HUES48 (cell line): ENCODE measurements at regions not wholly inside any gene's neighbourhood (a gene's known extent, or its start where the extent isn't known, plus 50 kb on each side); places are given as distances from the start of the nearest gene placed in this dataset.
"Not testable (repeated sequence)": the region's sequence is repeated elsewhere in the genome, so short reads cannot be mapped to it uniquely, and the experiment has no call there.

ENCODE experiments used
- H3K27ac ChIP-seq: one replicate; pipeline ENCODE4 v1.7.0; 2013; ENCODE audit warnings: low read depth, low read length, inconsistent platforms
- H3K27me3 ChIP-seq: 2 replicates; pipeline ENCODE4 v1.6.1; 2013; ENCODE audit warnings: mild to moderate bottlenecking, low read length; ENCODE audit not compliant: control insufficient read depth, insufficient read depth
- H3K36me3 ChIP-seq: 2 replicates; pipeline ENCODE4 v1.6.1; 2013; ENCODE audit warnings: low read length; ENCODE audit not compliant: control insufficient read depth, insufficient read depth
- H3K4me1 ChIP-seq: 2 replicates; pipeline ENCODE4 v1.6.1; 2013; ENCODE audit warnings: mild to moderate bottlenecking, low read length; ENCODE audit not compliant: control insufficient read depth, insufficient read depth
- H3K4me3 ChIP-seq: 2 replicates; pipeline ENCODE4 v1.5.1; 2013; ENCODE audit warnings: mild to moderate bottlenecking, low read depth, low read length
- H3K9ac ChIP-seq: 2 replicates; pipeline ENCODE4 v1.6.1; 2013; ENCODE audit warnings: mild to moderate bottlenecking, low read depth, low read length, moderate library complexity
- H3K9me3 ChIP-seq: 2 replicates; pipeline ENCODE4 v1.6.1; 2013; ENCODE audit warnings: low read length; ENCODE audit not compliant: control insufficient read depth, insufficient read depth

- Histone ChIP-seq H3K36me3 (no peaks in the 10 kb centered on the region), H3K9me3 (peaks cover 12% of the 10 kb centered on the region), H3K4me1 (no peaks in the 10 kb centered on the region), H3K9ac (no peak overlapping the region), H3K4me3 (no peak overlapping the region), H3K27me3 (no peaks in the 10 kb centered on the region), H3K27ac (no peak overlapping the region)
These were observed 52.6 kb upstream of the ICA1 start for GRCh38 chr7:8314566-8314965.

GRCh38 chr7:8319115-8319514, 57.1 kb upstream of the ICA1 start:
- H3K9me3 ChIP-seq: peaks cover 8% of the 10 kb centered on the region; the same call in 1 of the 2 replicates
- H3K4me1 ChIP-seq: no peaks in the 10 kb centered on the region
- no peaks in the 10 kb centered on the region for H3K27me3 ChIP-seq
- H3K4me3 ChIP-seq: no peak overlapping the region
- no peak overlapping the region for H3K27ac ChIP-seq
- no peaks in the 10 kb centered on the region for H3K36me3 ChIP-seq
- no peak overlapping the region for H3K9ac ChIP-seq

GRCh38 chr7:8320174-8320573, 58.2 kb upstream of the ICA1 start:
- Histone ChIP-seq H3K27me3 (no peaks in the 10 kb centered on the region), H3K4me3 (no peak overlapping the region), H3K9me3 (peaks cover 8% of the 10 kb centered on the region; the same call in 1 of the 2 replicates), H3K9ac (no peak overlapping the region), H3K36me3 (no peaks in the 10 kb centered on the region), H3K27ac (no peak overlapping the region), H3K4me1 (no peaks in the 10 kb centered on the region)

- Histone ChIP-seq H3K27me3 (no peaks in the 10 kb centered on the region), H3K36me3 (no peaks in the 10 kb centered on the region), H3K27ac (no peak overlapping the region)
These were observed 59.3 kb upstream of the ICA1 start for GRCh38 chr7:8321312-8321711.

GRCh38 chr7:8322667-8323066, 60.7 kb upstream of the ICA1 start:
- H3K36me3 ChIP-seq: no peaks in the 10 kb centered on the region
- H3K27ac ChIP-seq: no peak overlapping the region
- H3K4me3 ChIP-seq: no peak overlapping the region
- peaks cover 8% of the 10 kb centered on the region; the same call in 1 of the 2 replicates for H3K9me3 ChIP-seq
- H3K9ac ChIP-seq: no peak overlapping the region
- H3K27me3 ChIP-seq: no peaks in the 10 kb centered on the region
- H3K4me1 ChIP-seq: no peaks in the 10 kb centered on the region

More at GRCh38 chr7:8321312-8321711, 59.3 kb upstream of the ICA1 start:
- H3K4me3 ChIP-seq: no peak overlapping the region
- H3K9ac ChIP-seq: no peak overlapping the region
- H3K9me3 ChIP-seq: peaks cover 8% of the 10 kb centered on the region; the same call in 1 of the 2 replicates
- H3K4me1 ChIP-seq: no peaks in the 10 kb centered on the region

- H3K4me1 ChIP-seq: no peaks in the 10 kb centered on the region
- no peaks in the 10 kb centered on the region for H3K27me3 ChIP-seq
- H3K4me3 ChIP-seq: no peak overlapping the region
- H3K9me3 ChIP-seq: no peaks in the 10 kb centered on the region
- H3K27ac ChIP-seq: no peak overlapping the region
- H3K9ac ChIP-seq: no peak overlapping the region
- H3K36me3 ChIP-seq: no peaks in the 10 kb centered on the region
These were observed 63.1 kb upstream of the ICA1 start for GRCh38 chr7:8325067-8325466.

GRCh38 chr7:8327199-8327598, 65.2 kb upstream of the ICA1 start:
- no peaks in the 10 kb centered on the region for H3K9me3 ChIP-seq
- H3K27ac ChIP-seq: no peak overlapping the region
- H3K27me3 ChIP-seq: no peaks in the 10 kb centered on the region
- H3K4me1 ChIP-seq: no peaks in the 10 kb centered on the region
- H3K36me3 ChIP-seq: no peaks in the 10 kb centered on the region
- no peak overlapping the region for H3K4me3 ChIP-seq
- H3K9ac ChIP-seq: no peak overlapping the region

- Histone ChIP-seq H3K27me3 (no peaks in the 10 kb centered on the region), H3K4me3 (no peak overlapping the region), H3K36me3 (no peaks in the 10 kb centered on the region), H3K9ac (no peak overlapping the region), H3K27ac (no peak overlapping the region), H3K9me3 (no peaks in the 10 kb centered on the region), H3K4me1 (no peaks in the 10 kb centered on the region)
These were observed 76.2 kb upstream of the ICA1 start for GRCh38 chr7:8338206-8338605.

GRCh38 chr7:8343556-8343955, 81.6 kb upstream of the ICA1 start:
- no peaks in the 10 kb centered on the region for H3K4me1 ChIP-seq
- H3K27me3 ChIP-seq: no peaks in the 10 kb centered on the region

GRCh38 chr7:8347395-8347794, 85.4 kb upstream of the ICA1 start:
- not testable (repeated sequence) for H3K27ac ChIP-seq, H3K4me3 ChIP-seq, H3K9ac ChIP-seq, H3K36me3 ChIP-seq, H3K27me3 ChIP-seq, H3K9me3 ChIP-seq, H3K4me1 ChIP-seq

More at GRCh38 chr7:8343556-8343955, 81.6 kb upstream of the ICA1 start:
- H3K36me3 ChIP-seq: no peaks in the 10 kb centered on the region
- no peak overlapping the region for H3K9ac ChIP-seq
- H3K9me3 ChIP-seq: peaks cover 9% of the 10 kb centered on the region
- H3K4me3 ChIP-seq: no peak overlapping the region
- no peak overlapping the region for H3K27ac ChIP-seq

- H3K4me1 ChIP-seq: not testable (repeated sequence)
These were observed 81.8 kb upstream of the NXPH1 start for GRCh38 chr7:8351654-8352053.

GRCh38 chr7:8353991-8354390, 79.4 kb upstream of the NXPH1 start:
- Histone ChIP-seq H3K27me3 (no peaks in the 10 kb centered on the region), H3K27ac (no peak overlapping the region), H3K4me1 (no peaks in the 10 kb centered on the region), H3K36me3 (no peaks in the 10 kb centered on the region), H3K4me3 (no peak overlapping the region), H3K9me3 (0 out of 2 replicates have a peak, but pooled peaks cover under 1% of the 10 kb centered on the region), H3K9ac (no peak overlapping the region)

More at GRCh38 chr7:8351654-8352053, 81.8 kb upstream of the NXPH1 start:
- not testable (repeated sequence) for H3K9ac ChIP-seq, H3K27me3 ChIP-seq, H3K27ac ChIP-seq, H3K4me3 ChIP-seq, H3K9me3 ChIP-seq, H3K36me3 ChIP-seq
